ENCODE measurements at regions not wholly inside any gene's neighbourhood (a gene's known extent, or its start where the extent isn't known, plus 50 kb on each side); places are given as distances from the start of the nearest gene placed in this dataset.

DNA sequence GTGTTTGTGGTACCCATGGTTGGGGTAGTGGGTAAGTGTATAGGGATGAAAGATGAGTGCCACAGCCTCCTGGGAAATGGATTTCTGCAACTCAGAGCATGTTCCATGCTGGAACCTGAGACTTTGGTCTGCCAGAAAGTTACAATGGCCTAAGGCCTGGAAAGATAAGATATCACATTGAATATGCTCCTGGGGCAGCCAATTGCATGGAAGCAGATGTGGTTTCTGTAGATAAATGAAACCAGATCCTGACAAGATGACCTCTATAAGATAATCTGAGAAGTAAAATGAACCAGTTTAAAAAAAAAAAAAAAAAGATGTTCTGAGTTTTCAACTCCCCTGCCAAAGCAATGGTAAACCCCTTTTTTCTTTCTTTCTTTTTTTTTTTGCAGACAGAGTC, 91.4 kb upstream of the NCK2 start:
- TF ChIP-seq, protein P1, sequence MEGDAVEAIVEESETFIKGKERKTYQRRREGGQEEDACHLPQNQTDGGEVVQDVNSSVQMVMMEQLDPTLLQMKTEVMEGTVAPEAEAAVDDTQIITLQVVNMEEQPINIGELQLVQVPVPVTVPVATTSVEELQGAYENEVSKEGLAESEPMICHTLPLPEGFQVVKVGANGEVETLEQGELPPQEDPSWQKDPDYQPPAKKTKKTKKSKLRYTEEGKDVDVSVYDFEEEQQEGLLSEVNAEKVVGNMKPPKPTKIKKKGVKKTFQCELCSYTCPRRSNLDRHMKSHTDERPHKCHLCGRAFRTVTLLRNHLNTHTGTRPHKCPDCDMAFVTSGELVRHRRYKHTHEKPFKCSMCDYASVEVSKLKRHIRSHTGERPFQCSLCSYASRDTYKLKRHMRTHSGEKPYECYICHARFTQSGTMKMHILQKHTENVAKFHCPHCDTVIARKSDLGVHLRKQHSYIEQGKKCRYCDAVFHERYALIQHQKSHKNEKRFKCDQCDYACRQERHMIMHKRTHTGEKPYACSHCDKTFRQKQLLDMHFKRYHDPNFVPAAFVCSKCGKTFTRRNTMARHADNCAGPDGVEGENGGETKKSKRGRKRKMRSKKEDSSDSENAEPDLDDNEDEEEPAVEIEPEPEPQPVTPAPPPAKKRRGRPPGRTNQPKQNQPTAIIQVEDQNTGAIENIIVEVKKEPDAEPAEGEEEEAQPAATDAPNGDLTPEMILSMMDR (conservative IDR thresholded peaks at IDR 0.05; ENCODE audit: low read depth, low read length): no peak
- no peak for TF ChIP-seq EZH2 (IDR thresholded peaks at IDR 0.05; ENCODE audit: borderline replicate concordance, low read depth, low read length, poor library complexity, severe bottlenecking)
